Mononuclear cell (primary cell): ENCODE measurements at regions not wholly inside any gene's neighbourhood (a gene's known extent, or its start where the extent isn't known, plus 50 kb on each side); places are given as distances from the start of the nearest gene placed in this dataset.
"Not testable (repeated sequence)": the region's sequence is repeated elsewhere in the genome, so short reads cannot be mapped to it uniquely, and the experiment has no call there.

Source experiments
- H3K27me3 ChIP-seq: 2 replicates; pipeline ENCODE4 v1.6.0; 2011; ENCODE audit warnings: low read length, control low read depth; ENCODE audit not compliant: insufficient read depth
- H3K4me1 ChIP-seq: 2 replicates; pipeline ENCODE4 v1.5.1; 2011; ENCODE audit warnings: mild to moderate bottlenecking, low read length, control low read depth; ENCODE audit not compliant: insufficient read depth
- H3K4me3 ChIP-seq: 2 replicates; pipeline ENCODE4 v1.5.1; 2011; ENCODE audit warnings: mild to moderate bottlenecking, low read length, moderate library complexity
- H3K9me3 ChIP-seq: 2 replicates; pipeline ENCODE4 v1.5.1; 2011; ENCODE audit warnings: low read depth, mild to moderate bottlenecking, control low read depth, low read length

DNA sequence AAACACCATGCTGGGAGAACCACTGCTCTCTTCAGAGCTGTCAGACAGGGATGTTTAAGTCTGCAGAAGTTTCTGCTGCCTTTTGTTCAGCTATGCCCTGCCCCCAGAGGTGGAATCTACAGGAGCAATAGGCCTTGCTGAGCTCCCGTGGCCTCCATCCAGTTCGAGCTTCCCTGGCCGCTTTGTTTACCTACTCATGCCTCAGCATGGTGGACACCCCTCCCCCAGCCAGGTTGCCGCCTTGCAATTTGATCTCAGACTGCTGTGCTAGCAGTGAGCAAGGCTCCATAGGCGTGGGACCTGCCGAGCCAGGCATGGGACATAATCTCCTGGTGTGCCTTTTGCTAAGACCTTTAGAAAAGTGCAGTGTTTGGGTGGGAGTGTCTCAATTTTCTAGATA is 307.3 kb upstream of the KAZN start:
- H3K27me3 ChIP-seq, H3K4me1 ChIP-seq, H3K4me3 ChIP-seq: not testable (repeated sequence)

GRCh38 chr1:14292520-14292919 is 306.0 kb upstream of the KAZN start:
- H3K27me3 ChIP-seq, result no peaks in the 10 kb centered on the region
- no peaks in the 10 kb centered on the region for H3K9me3 ChIP-seq
- no peaks in the 10 kb centered on the region for H3K4me1 ChIP-seq
- no peak overlapping the region for H3K4me3 ChIP-seq

More for the DNA sequence above, 307.3 kb upstream of the KAZN start:
- H3K9me3 ChIP-seq, result not testable (repeated sequence)

DNA sequence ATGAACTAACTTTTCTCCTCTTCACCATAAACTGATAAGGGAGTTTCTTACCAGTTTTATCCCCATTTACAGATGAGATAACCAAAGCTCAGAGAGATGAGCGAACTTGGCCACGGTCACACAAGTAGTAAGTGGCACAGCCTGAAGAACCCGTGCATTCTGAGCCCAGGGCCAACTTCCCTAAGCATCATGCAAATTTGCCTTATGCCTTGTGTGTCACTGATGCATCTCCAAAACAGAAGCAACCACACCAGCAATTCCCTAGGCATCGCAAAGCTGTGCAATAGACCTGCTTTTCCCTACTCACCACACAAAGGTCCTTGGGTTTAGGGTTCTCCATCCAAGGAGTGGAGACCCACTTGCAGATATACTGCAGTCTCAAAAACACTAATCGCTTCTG is 304.5 kb upstream of the KAZN start:
- H3K9me3 ChIP-seq, result no peaks in the 10 kb centered on the region
- no peaks in the 10 kb centered on the region for H3K27me3 ChIP-seq
- no peak overlapping the region for H3K4me3 ChIP-seq
- H3K4me1 ChIP-seq, result no peaks in the 10 kb centered on the region

DNA sequence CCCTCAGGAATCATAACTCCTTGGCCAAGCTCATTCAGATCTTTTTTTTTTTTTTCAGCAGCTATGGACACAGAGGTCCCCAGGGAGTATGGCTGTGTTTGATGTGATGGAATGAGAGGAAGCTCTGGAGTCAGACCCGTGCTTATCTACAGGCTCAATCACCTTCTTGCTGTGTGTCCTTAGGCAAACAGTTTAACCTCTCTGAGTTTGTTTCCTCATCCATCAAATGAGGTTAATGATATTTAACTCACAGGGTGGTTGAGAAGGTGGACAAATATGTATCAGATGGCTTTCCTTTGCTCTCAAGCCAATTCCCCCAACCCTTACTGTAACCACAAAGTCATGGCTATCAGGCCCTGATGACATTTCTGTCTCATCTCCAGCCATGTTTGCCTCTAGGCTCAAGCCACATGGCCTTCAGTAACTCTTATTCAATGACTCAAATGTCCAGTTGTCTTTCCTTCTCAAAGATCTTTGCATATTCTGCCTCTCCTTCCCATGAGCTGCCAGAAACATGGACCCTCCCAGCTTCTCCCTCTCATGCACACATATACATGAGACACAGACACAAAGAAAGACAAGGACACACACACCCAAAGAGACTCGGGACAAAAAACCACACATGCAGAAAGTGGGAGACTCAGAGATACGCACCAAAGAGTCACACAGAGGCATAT is 303.5 kb upstream of the KAZN start:
- no peaks in the 10 kb centered on the region for H3K4me1 ChIP-seq
- no peak overlapping the region for H3K4me3 ChIP-seq
- H3K27me3 ChIP-seq, result no peaks in the 10 kb centered on the region
- H3K9me3 ChIP-seq, result no peaks in the 10 kb centered on the region

DNA sequence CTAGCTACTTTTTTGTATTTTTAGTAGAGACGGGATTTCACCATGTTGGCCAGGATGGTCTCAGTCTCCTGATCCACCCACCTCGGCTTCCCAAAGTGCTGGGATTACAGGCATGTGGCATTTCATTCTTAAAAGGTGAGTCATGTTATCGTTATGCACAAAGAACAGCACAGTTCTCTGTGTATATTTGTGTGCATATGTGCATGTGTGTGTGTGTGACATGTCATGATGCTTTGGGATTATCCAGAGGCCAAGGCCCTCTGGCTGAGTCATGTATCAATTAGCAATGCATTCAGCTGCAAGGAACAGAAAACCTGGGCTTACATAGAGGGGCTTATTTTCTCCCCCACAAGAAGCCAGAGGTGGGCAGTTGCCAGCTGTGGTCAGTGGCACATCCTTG is 301.7 kb upstream of the KAZN start:
- Histone ChIP-seq H3K9me3 (no peaks in the 10 kb centered on the region), H3K4me1 (no peaks in the 10 kb centered on the region), H3K4me3 (no peak overlapping the region), H3K27me3 (no peaks in the 10 kb centered on the region)

- no peak overlapping the region for H3K4me3 ChIP-seq
- H3K9me3 ChIP-seq, result no peaks in the 10 kb centered on the region
- no peaks in the 10 kb centered on the region for H3K4me1 ChIP-seq
- H3K27me3 ChIP-seq, result no peaks in the 10 kb centered on the region
These were observed 301.1 kb upstream of the KAZN start for GRCh38 chr1:14297356-14297755.

DNA sequence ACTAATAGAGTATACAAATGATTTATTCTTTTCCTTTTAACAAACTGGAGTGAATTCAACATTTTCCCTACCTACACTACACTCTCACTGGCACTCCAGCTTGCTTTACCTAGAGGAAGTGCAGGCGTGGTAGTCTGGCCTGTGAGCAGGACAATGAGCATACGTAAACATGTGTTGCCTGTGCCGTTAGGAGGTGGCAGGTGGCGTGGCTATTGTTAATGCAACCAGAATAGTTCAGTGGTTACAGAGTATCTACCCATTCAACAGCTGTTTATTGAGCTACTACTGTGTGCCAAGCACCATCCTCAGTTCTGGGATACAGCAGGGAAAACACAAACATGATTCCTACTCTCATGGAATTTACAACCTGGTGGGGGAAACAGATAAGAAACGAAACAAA is 299.7 kb upstream of the KAZN start:
- Histone ChIP-seq H3K9me3 (no peaks in the 10 kb centered on the region), H3K4me1 (no peaks in the 10 kb centered on the region), H3K27me3 (no peaks in the 10 kb centered on the region), H3K4me3 (no peak overlapping the region)

DNA sequence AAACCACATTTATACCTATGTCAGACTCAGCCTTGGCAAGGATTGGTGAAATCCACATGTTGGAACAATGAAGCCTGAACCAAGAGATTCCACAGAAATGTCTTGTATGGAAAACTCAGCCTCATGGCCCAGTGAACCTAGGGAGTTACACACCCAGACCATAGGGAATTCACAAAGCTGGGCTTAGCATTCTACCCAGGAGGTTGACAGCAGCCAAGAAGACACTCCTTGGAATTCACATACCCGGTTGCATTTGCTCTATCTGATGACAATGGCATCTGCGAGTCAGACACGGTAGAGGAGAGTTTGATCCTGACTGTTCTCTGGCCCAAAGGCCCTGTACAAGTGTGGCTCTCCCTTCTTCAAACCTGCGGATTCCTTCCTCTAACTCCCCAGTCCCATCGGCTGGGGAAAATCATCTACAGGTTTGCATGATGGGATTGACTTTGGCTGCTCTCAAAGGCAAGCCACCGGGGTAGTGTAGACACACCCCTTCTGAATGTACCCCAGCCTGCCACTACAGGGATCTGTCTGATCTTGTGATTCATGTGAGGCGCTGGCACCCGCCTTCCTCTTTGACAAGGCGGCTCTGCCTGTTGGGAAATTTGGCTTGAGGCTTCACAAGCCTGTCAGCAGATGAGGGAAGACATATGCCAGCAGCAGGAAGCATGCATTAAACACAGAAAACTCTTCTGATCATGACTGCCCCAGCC is 297.3 kb upstream of the KAZN start:
- no peak overlapping the region for H3K4me3 ChIP-seq
- no peaks in the 10 kb centered on the region for H3K27me3 ChIP-seq
- H3K9me3 ChIP-seq, result no peaks in the 10 kb centered on the region
- no peaks in the 10 kb centered on the region for H3K4me1 ChIP-seq

GRCh38 chr1:14301704-14302024 is 296.8 kb upstream of the KAZN start:
- Histone ChIP-seq H3K4me1 (no peaks in the 10 kb centered on the region), H3K4me3 (no peak overlapping the region), H3K9me3 (no peaks in the 10 kb centered on the region), H3K27me3 (no peaks in the 10 kb centered on the region)

DNA sequence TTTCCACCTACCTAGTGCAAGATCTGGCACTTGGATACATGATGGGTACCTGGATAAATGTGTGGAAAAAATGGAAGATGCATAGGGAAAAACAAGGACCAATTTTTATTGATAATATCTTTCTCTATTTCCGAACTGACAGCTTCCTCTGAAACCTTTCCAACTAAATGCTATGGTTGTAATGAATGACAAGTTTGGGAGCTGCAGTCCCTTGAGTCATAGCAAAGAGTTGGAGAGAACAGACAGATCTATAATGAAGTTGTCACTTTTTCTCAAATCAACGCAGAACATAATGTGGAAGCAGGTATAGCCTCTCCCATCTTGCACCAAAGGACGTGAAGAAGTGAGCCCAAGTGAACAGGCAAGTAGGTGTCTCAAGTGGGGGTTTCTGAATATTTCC is 296.5 kb upstream of the KAZN start:
- no peaks in the 10 kb centered on the region for H3K27me3 ChIP-seq
- H3K9me3 ChIP-seq, result no peaks in the 10 kb centered on the region
- H3K4me3 ChIP-seq, result no peak overlapping the region
- no peaks in the 10 kb centered on the region for H3K4me1 ChIP-seq

DNA sequence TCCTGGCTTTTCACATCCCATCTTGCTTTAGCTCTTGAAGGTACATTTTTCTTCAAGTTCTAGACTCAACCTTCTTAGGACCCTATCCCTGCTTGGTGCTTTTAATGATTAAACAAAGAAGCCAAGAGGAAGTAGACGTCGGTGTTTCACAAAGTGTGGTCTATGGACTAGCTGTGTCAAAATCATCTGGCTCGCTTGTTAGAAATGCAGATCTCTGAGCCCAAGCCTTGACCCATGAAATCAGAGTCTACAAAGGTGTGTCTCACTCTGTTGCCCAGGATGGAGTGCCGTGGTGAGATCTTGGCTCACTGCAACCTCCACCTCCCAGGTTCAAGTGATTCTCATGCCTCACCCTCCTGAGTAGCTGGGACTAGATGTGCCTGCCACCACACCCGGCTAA is 295.5 kb upstream of the KAZN start:
- Histone ChIP-seq H3K9me3 (no peaks in the 10 kb centered on the region), H3K4me1 (no peaks in the 10 kb centered on the region), H3K4me3 (no peak overlapping the region), H3K27me3 (no peaks in the 10 kb centered on the region)

- no peaks in the 10 kb centered on the region for H3K27me3 ChIP-seq
- no peak overlapping the region for H3K4me3 ChIP-seq
- no peaks in the 10 kb centered on the region for H3K9me3 ChIP-seq
- no peaks in the 10 kb centered on the region for H3K4me1 ChIP-seq
These were observed 294.1 kb upstream of the KAZN start for GRCh38 chr1:14304381-14304865.

GRCh38 chr1:14308460-14308859 is 290.0 kb upstream of the KAZN start:
- no peaks in the 10 kb centered on the region for H3K27me3 ChIP-seq
- H3K4me1 ChIP-seq, result no peaks in the 10 kb centered on the region
- no peaks in the 10 kb centered on the region for H3K9me3 ChIP-seq
- no peak overlapping the region for H3K4me3 ChIP-seq

DNA sequence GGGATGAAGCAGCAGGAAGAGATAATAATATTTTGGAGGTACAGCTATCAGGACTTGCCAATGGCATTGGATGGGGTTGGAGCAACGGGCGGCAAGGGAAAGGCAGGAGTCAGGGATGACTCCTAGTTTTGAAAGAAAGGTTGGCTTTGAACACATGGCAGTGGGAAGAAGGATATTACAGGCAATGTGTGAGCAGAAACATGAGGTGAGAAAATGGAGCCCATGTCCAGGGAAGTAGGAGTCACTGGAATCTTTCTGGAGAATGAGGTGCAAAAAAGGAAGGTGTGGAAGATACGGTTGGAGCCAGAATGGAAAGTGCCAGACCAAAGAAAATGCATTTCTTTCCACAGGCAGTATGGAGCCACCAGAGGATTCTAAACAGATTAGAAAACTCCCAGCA is 288.5 kb upstream of the KAZN start:
- H3K4me3 ChIP-seq, result no peak overlapping the region
- H3K9me3 ChIP-seq, result no peaks in the 10 kb centered on the region
- no peaks in the 10 kb centered on the region for H3K4me1 ChIP-seq
- H3K27me3 ChIP-seq, result no peaks in the 10 kb centered on the region

GRCh38 chr1:14310476-14310875 is 288.0 kb upstream of the KAZN start:
- H3K27me3 ChIP-seq, result no peaks in the 10 kb centered on the region
- no peaks in the 10 kb centered on the region for H3K4me1 ChIP-seq
- H3K9me3 ChIP-seq, result no peaks in the 10 kb centered on the region
- H3K4me3 ChIP-seq, result no peak overlapping the region
